Mesenchymal stem cell (in vitro differentiated cells and primary cell): ENCODE measurements at regions not wholly inside any gene's neighbourhood (a gene's known extent, or its start where the extent isn't known, plus 50 kb on each side); places are given as distances from the start of the nearest gene placed in this dataset.
"Not testable (repeated sequence)": the region's sequence is repeated elsewhere in the genome, so short reads cannot be mapped to it uniquely, and the experiment has no call there.

Experiments
- DNase-seq: peaks from one replicate; pipeline ENCODE4 v3.0.0-alpha.2; 2013
- H2AFZ ChIP-seq: one replicate; pipeline ENCODE4 v1.6.1; 2013; ENCODE audit warnings: low read depth, mild to moderate bottlenecking, control low read depth, inconsistent platforms, low read length, moderate library complexity
- H2AK5ac ChIP-seq: 2 replicates; pipeline ENCODE4 v1.6.1; 2013; ENCODE audit warnings: low read length, moderate library complexity, mild to moderate bottlenecking, inconsistent platforms; ENCODE audit not compliant: severe bottlenecking
- H2BK120ac ChIP-seq: one replicate; pipeline ENCODE4 v1.6.1; 2013; ENCODE audit warnings: low read depth, mild to moderate bottlenecking, inconsistent platforms, low read length, moderate library complexity
- H2BK12ac ChIP-seq, 2 experiments: one replicate each; pipeline ENCODE4 v1.6.1; 2013; ENCODE audit warnings: inconsistent platforms in 2 of 2, low read length in 2 of 2, mild to moderate bottlenecking in 2 of 2, moderate library complexity in 2 of 2, control low read depth in 1 of 2
- H2BK15ac ChIP-seq: one replicate; pipeline ENCODE4 v1.6.1; 2013; ENCODE audit warnings: mild to moderate bottlenecking, low read depth, inconsistent platforms; ENCODE audit not compliant: poor library complexity, severe bottlenecking
- H2BK5ac ChIP-seq: 2 replicates; pipeline ENCODE4 v1.6.1; 2013; ENCODE audit warnings: low read depth, mild to moderate bottlenecking, low read length, control low read depth, inconsistent platforms; ENCODE audit not compliant: poor library complexity, severe bottlenecking
- H3K14ac ChIP-seq, 2 experiments: one replicate each; pipeline ENCODE4 v1.6.1; 2013; ENCODE audit warnings: inconsistent platforms in 2 of 2, low read length in 2 of 2, control low read depth in 1 of 2, mild to moderate bottlenecking in 1 of 2, moderate library complexity in 1 of 2
- H3K18ac ChIP-seq, 2 experiments: one replicate each; pipeline ENCODE4 v1.6.1; 2013; ENCODE audit warnings: inconsistent platforms in 2 of 2, low read length in 2 of 2, control low read depth in 1 of 2, low read depth in 1 of 2, mild to moderate bottlenecking in 1 of 2
- H3K23ac ChIP-seq, 2 experiments: one replicate each; pipeline ENCODE4 v1.6.1; 2013; ENCODE audit warnings: inconsistent platforms in 2 of 2, low read length in 2 of 2, mild to moderate bottlenecking in 2 of 2, moderate library complexity in 2 of 2, control low read depth in 1 of 2
- H3K27ac ChIP-seq: 2 replicates; pipeline ENCODE4 v1.5.1; 2013; ENCODE audit warnings: mild to moderate bottlenecking, moderate library complexity, low read length, control low read depth, inconsistent platforms; ENCODE audit not compliant: poor library complexity, severe bottlenecking
- H3K27me3 ChIP-seq, 2 experiments: 2 replicates each; pipeline versions ENCODE4 v1.6.1 to v1.7.0; 2013; ENCODE audit warnings: low read length in 2 of 2, mild to moderate bottlenecking in 2 of 2, moderate library complexity in 2 of 2, control low read depth in 1 of 2, inconsistent platforms in 1 of 2; ENCODE audit not compliant: control insufficient read depth in 1 of 2, insufficient read depth in 1 of 2
- H3K36me3 ChIP-seq, 2 experiments: 2 replicates each; pipeline versions ENCODE4 v1.6.1 to v1.7.0; 2013; ENCODE audit warnings: low read length in 2 of 2, control low read depth in 1 of 2, inconsistent platforms in 1 of 2, low read depth in 1 of 2, mild to moderate bottlenecking in 1 of 2; ENCODE audit not compliant: insufficient read depth in 2 of 2, control insufficient read depth in 1 of 2
- H3K4ac ChIP-seq, 2 experiments: one replicate each; pipeline ENCODE4 v1.6.1; 2013; ENCODE audit warnings: inconsistent platforms in 2 of 2, low read length in 2 of 2, mild to moderate bottlenecking in 2 of 2, moderate library complexity in 2 of 2, control low read depth in 1 of 2, low read depth in 1 of 2
- H3K4me1 ChIP-seq: 2 replicates; pipeline ENCODE4 v1.6.1; 2013; ENCODE audit warnings: low read depth, low read length, control low read depth; ENCODE audit not compliant: control insufficient read depth, insufficient read depth
- H3K4me2 ChIP-seq: 2 replicates; pipeline ENCODE4 v1.6.1; 2013; ENCODE audit warnings: low read length, mild to moderate bottlenecking, inconsistent platforms; ENCODE audit not compliant: poor library complexity, severe bottlenecking
- H3K4me3 ChIP-seq, 2 experiments: 2 replicates each; pipeline versions ENCODE4 v1.5.1 to v1.7.0; 2013; ENCODE audit warnings: low read length in 2 of 2, mild to moderate bottlenecking in 2 of 2, control low read depth in 1 of 2, low read depth in 1 of 2; ENCODE audit not compliant: insufficient read depth in 1 of 2
- H3K79me1 ChIP-seq: replicated peaks from 2 replicates; pipeline ENCODE4 v1.6.1; 2013; ENCODE audit warnings: mild to moderate bottlenecking, control low read depth, low read length, inconsistent platforms; ENCODE audit not compliant: poor library complexity, severe bottlenecking
- H3K9ac ChIP-seq: 2 replicates; pipeline ENCODE4 v1.7.0; 2013; ENCODE audit warnings: mild to moderate bottlenecking, low read length, moderate library complexity
- H3K9me3 ChIP-seq: 2 replicates; pipeline ENCODE4 v1.7.0; 2013; ENCODE audit warnings: mild to moderate bottlenecking, low read length; ENCODE audit not compliant: control insufficient read depth
- H4K8ac ChIP-seq: one replicate; pipeline ENCODE4 v1.6.1; 2013; ENCODE audit warnings: inconsistent platforms, mild to moderate bottlenecking, low read length, moderate library complexity
- H4K91ac ChIP-seq: one replicate; pipeline ENCODE4 v1.6.1; 2013; ENCODE audit warnings: mild to moderate bottlenecking, low read length, inconsistent platforms
- WGBS: methylation state at CpG from one replicate; pipeline ENCODE4 v1.1.7; 2013; ENCODE audit warnings: mixed read lengths; 5-methylcytosine and 5-hydroxymethylcytosine counted together

GRCh38 chrX:126641076-126641475 lies 88.5 kb upstream of the DCAF12L1 start:
- not testable (repeated sequence) for H2BK12ac ChIP-seq, H3K27ac ChIP-seq, H4K8ac ChIP-seq, H2BK120ac ChIP-seq, H2BK15ac ChIP-seq, H3K79me1 ChIP-seq, H3K9me3 ChIP-seq, H3K4me3 ChIP-seq, DNase-seq, H3K4me2 ChIP-seq, H3K4me1 ChIP-seq, H3K23ac ChIP-seq, H2AFZ ChIP-seq, H3K27me3 ChIP-seq, H2BK5ac ChIP-seq, H2AK5ac ChIP-seq, H3K18ac ChIP-seq, H3K4ac ChIP-seq, H4K91ac ChIP-seq, H3K36me3 ChIP-seq, H3K14ac ChIP-seq, H3K9ac ChIP-seq
- no CpG with 5 or more reads among the region's 26 CpGs for WGBS

GRCh38 chrX:126655061-126655460 lies 102.4 kb upstream of the DCAF12L1 start:
- H3K27me3 ChIP-seq, result no peaks in the 10 kb centered on the region
- no peak overlapping the region for H2AK5ac ChIP-seq
- H3K9ac ChIP-seq, result no peak overlapping the region
- H2AFZ ChIP-seq, result no peak overlapping the region
- no peak overlapping the region for H4K91ac ChIP-seq
- H3K9me3 ChIP-seq, result no peaks in the 10 kb centered on the region
- no peaks in the 10 kb centered on the region for H3K36me3 ChIP-seq
- H2BK5ac ChIP-seq, result no peak overlapping the region
- no peaks in the 10 kb centered on the region for H3K4me1 ChIP-seq
- DNase-seq, result no peak
- H2BK12ac ChIP-seq, result no peak overlapping the region
- no peak overlapping the region for H3K4me3 ChIP-seq
- H4K8ac ChIP-seq, result no peak overlapping the region
- H3K23ac ChIP-seq, result no peak overlapping the region
- no peak overlapping the region for H3K18ac ChIP-seq
- H3K27ac ChIP-seq, result peak overlapping the region; percentile 12
- no peak overlapping the region for H2BK120ac ChIP-seq
- no peak overlapping the region for H3K4me2 ChIP-seq
- no peak overlapping the region for H3K14ac ChIP-seq
- no CpG with 5 or more reads among the region's 2 CpGs for WGBS
- H2BK15ac ChIP-seq, result no peak overlapping the region
- no peak overlapping the region for H3K4ac ChIP-seq
- no peaks in the 10 kb centered on the region for H3K79me1 ChIP-seq

GRCh38 chrX:126658447-126658846 lies 105.8 kb upstream of the DCAF12L1 start:
- no CpG with 5 or more reads among the region's 3 CpGs for WGBS
- no peak overlapping the region for H3K27ac ChIP-seq
- no peak overlapping the region for H2BK120ac ChIP-seq
- H3K4me1 ChIP-seq, result no peaks in the 10 kb centered on the region
- H2AFZ ChIP-seq, result no peak overlapping the region
- H4K8ac ChIP-seq, result no peak overlapping the region
- H3K4me3 ChIP-seq, result no peak overlapping the region
- H2BK5ac ChIP-seq, result no peak overlapping the region
- H3K36me3 ChIP-seq, result no peaks in the 10 kb centered on the region
- H3K23ac ChIP-seq, result no peak overlapping the region
- no peak overlapping the region for H2BK12ac ChIP-seq
- H2AK5ac ChIP-seq, result no peak overlapping the region
- no peak overlapping the region for H3K14ac ChIP-seq
- H3K4ac ChIP-seq, result no peak overlapping the region
- no peak overlapping the region for H3K9ac ChIP-seq
- H3K9me3 ChIP-seq, result no peaks in the 10 kb centered on the region
- no peak overlapping the region for H4K91ac ChIP-seq
- H3K18ac ChIP-seq, result no peak overlapping the region
- no peak overlapping the region for H2BK15ac ChIP-seq
- H3K79me1 ChIP-seq, result no peaks in the 10 kb centered on the region
- H3K4me2 ChIP-seq, result no peak overlapping the region
- DNase-seq, result no peak
- H3K27me3 ChIP-seq, result no peaks in the 10 kb centered on the region

- Histone ChIP-seq H3K23ac (no peak overlapping the region), H3K18ac (no peak overlapping the region), H2BK120ac (no peak overlapping the region), H3K4me3 (no peak overlapping the region), H2AK5ac (no peak overlapping the region), H3K14ac (no peak overlapping the region), H3K27me3 (no peaks in the 10 kb centered on the region), H4K8ac (no peak overlapping the region), H3K4me2 (no peak overlapping the region), H2AFZ (no peak overlapping the region), H3K9me3 (peaks cover 3% of the 10 kb centered on the region), H3K36me3 (no peaks in the 10 kb centered on the region), H2BK5ac (no peak overlapping the region), H3K79me1 (no peaks in the 10 kb centered on the region), H3K9ac (no peak overlapping the region), H4K91ac (no peak overlapping the region), H2BK15ac (no peak overlapping the region), H3K4me1 (no peaks in the 10 kb centered on the region), H3K27ac (no peak overlapping the region), H2BK12ac (no peak overlapping the region), H3K4ac (no peak overlapping the region)
- DNase-seq, result no peak
- WGBS, result 64% methylated on average over 3 of the region's 6 CpGs
These were observed 117.6 kb upstream of the DCAF12L1 start for GRCh38 chrX:126670258-126670657.
